Vagina (tissue), 2 donors: ENCODE measurements at regions not wholly inside any gene's neighbourhood (a gene's known extent, or its start where the extent isn't known, plus 50 kb on each side); places are given as distances from the start of the nearest gene placed in this dataset.

Experiments
- DNase-seq, 2 donors: peaks; one replicate each; pipeline ENCODE4 v3.0.0-alpha.2; 2017; ENCODE audit errors: extremely low spot score in 2 of 2
- H3K27ac ChIP-seq: fragments of 200-600 bp; sonication (generic); one replicate; pipeline ENCODE4 v1.5.1; 2019
- H3K27me3 ChIP-seq: fragments of 200-600 bp; sonication (generic); one replicate; pipeline ENCODE4 v1.5.1; 2019
- H3K36me3 ChIP-seq, 2 donors: fragments of 200-600 bp; sonication (generic); one replicate each; pipeline ENCODE4 v1.5.1; 2017 to 2019
- H3K4me1 ChIP-seq: fragments of 200-600 bp; sonication (generic); one replicate; pipeline ENCODE4 v1.5.1; 2019
- H3K4me3 ChIP-seq, 2 donors: fragments of 200-600 bp; sonication (generic); 1 replicate in 1 of 2; 2 replicates in 1 of 2; pipeline ENCODE4 v1.5.1; 2016 to 2019
- H3K9me3 ChIP-seq: fragments of 200-600 bp; sonication (generic); one replicate; pipeline ENCODE4 v1.5.1; 2019
- CTCF ChIP-seq, 3 experiments: fragments of 450-650 bp in 2 of 3; fragments of 200-600 bp in 1 of 3; sonication (generic) in 1 of 3; IDR thresholded peaks; one replicate each; pipeline ENCODE4 v1.5.1; 2017 to 2019; ENCODE audit warnings: antibody characterized with exemption in 3 of 3, mild to moderate bottlenecking in 2 of 3, moderate library complexity in 2 of 3
- POLR2A ChIP-seq, 2 donors: fragments of 450-650 bp; IDR thresholded peaks; one replicate each; pipeline ENCODE4 v1.6.1; 2017; ENCODE audit warnings: antibody characterized with exemption in 2 of 2, mild to moderate bottlenecking in 2 of 2, moderate library complexity in 2 of 2
- POLR2AphosphoS5 ChIP-seq, 2 donors: sonication (generic); formaldehyde crosslinking; IDR thresholded peaks; one replicate each; pipeline ENCODE4 v1.9.0; 2017; ENCODE audit warnings: antibody characterized with exemption in 2 of 2, mild to moderate bottlenecking in 2 of 2, low read depth in 1 of 2; ENCODE audit not compliant: insufficient read depth in 1 of 2
- intact Hi-C: fragments of 100-400 bp; cut with DNase I; formaldehyde crosslinking; loops from one replicate; pipeline ENCODE4 v1.15.1; 2023

GRCh38 chr9:12930906-12931305 is 156.1 kb downstream of the LURAP1L start:
- Histone ChIP-seq H3K27me3 (no peaks in the 10 kb centered on the region), H3K36me3 (no peaks in the 10 kb centered on the region), H3K4me3 (no peak overlapping the region), H3K27ac (no peak overlapping the region), H3K9me3 (no peaks in the 10 kb centered on the region), H3K4me1 (no peaks in the 10 kb centered on the region)
- no peak for DNase-seq
- intact Hi-C loops: no loop called here
- TF ChIP-seq CTCF (IDR thresholded peaks at IDR 0.05): no peak

- no peak for DNase-seq
- H3K27me3 ChIP-seq: no peaks in the 10 kb centered on the region
- intact Hi-C loops: no loop called here
Observed at GRCh38 chr9:12933957-12934356, 159.1 kb downstream of the LURAP1L start.

GRCh38 chr9:12934545-12935272 is 159.9 kb downstream of the LURAP1L start:
- Histone ChIP-seq H3K36me3 (no peaks in the 10 kb centered on the region), H3K4me3 (no peak overlapping the region), H3K27ac (no peak overlapping the region), H3K27me3 (no peaks in the 10 kb centered on the region), H3K9me3 (no peaks in the 10 kb centered on the region), H3K4me1 (no peaks in the 10 kb centered on the region)
- intact Hi-C loops: no loop called here
- TF ChIP-seq CTCF (IDR thresholded peaks at IDR 0.05) (no peak), POLR2AphosphoS5 (IDR thresholded peaks at IDR 0.05; ENCODE audit: insufficient read depth in 1 of 2, low read depth in 1 of 2) (peak in 1 of 2 donors; percentile 29)
- no peak for DNase-seq

More at GRCh38 chr9:12933957-12934356, 159.1 kb downstream of the LURAP1L start:
- H3K4me1 ChIP-seq: no peaks in the 10 kb centered on the region
- H3K27ac ChIP-seq: no peak overlapping the region
- H3K36me3 ChIP-seq: no peaks in the 10 kb centered on the region
- no peak for TF ChIP-seq CTCF (IDR thresholded peaks at IDR 0.05)
- TF ChIP-seq POLR2AphosphoS5 (IDR thresholded peaks at IDR 0.05; ENCODE audit: insufficient read depth in 1 of 2, low read depth in 1 of 2): no peak
- no peak for TF ChIP-seq POLR2A (IDR thresholded peaks at IDR 0.05)
- no peaks in the 10 kb centered on the region for H3K9me3 ChIP-seq
- H3K4me3 ChIP-seq: no peak overlapping the region

GRCh38 chr9:12935714-12936113 is 160.9 kb downstream of the LURAP1L start:
- no peaks in the 10 kb centered on the region for H3K36me3 ChIP-seq
- no peak overlapping the region for H3K27ac ChIP-seq
- no peak for DNase-seq
- no peaks in the 10 kb centered on the region for H3K4me1 ChIP-seq
- intact Hi-C loops: no loop called here
- H3K4me3 ChIP-seq: no peak overlapping the region
- H3K27me3 ChIP-seq: no peaks in the 10 kb centered on the region
- TF ChIP-seq POLR2A (IDR thresholded peaks at IDR 0.05) (no peak), CTCF (IDR thresholded peaks at IDR 0.05) (no peak), POLR2AphosphoS5 (IDR thresholded peaks at IDR 0.05; ENCODE audit: insufficient read depth in 1 of 2, low read depth in 1 of 2) (no peak)
- no peaks in the 10 kb centered on the region for H3K9me3 ChIP-seq

GRCh38 chr9:12954441-12954840 is 179.6 kb downstream of the LURAP1L start:
- Histone ChIP-seq H3K4me1 (no peaks in the 10 kb centered on the region), H3K27ac (no peak overlapping the region), H3K36me3 (no peaks in the 10 kb centered on the region), H3K4me3 (no peak overlapping the region), H3K27me3 (no peaks in the 10 kb centered on the region), H3K9me3 (no peaks in the 10 kb centered on the region)
- intact Hi-C loops: no loop called here
- no peak for DNase-seq
- no peak for TF ChIP-seq POLR2A (IDR thresholded peaks at IDR 0.05)
